IPS-18c (cell line): ENCODE measurements at regions not wholly inside any gene's neighbourhood (a gene's known extent, or its start where the extent isn't known, plus 50 kb on each side); places are given as distances from the start of the nearest gene placed in this dataset.
"Not testable (repeated sequence)": the region's sequence is repeated elsewhere in the genome, so short reads cannot be mapped to it uniquely, and the experiment has no call there.

Source experiments
- H3K4me3 ChIP-seq: 2 replicates; pipeline ENCODE4 v1.7.0; 2013; ENCODE audit warnings: low read depth, mild to moderate bottlenecking, low read length, moderate library complexity; ENCODE audit not compliant: insufficient read depth
- H3K9me3 ChIP-seq: one replicate; pipeline ENCODE4 v1.6.1; 2013; ENCODE audit warnings: mild to moderate bottlenecking, low read length, moderate library complexity; ENCODE audit not compliant: control insufficient read depth, insufficient read depth

GRCh38 chr12:124469193-124469888 lies 98.1 kb downstream of the NCOR2 start:
- Histone ChIP-seq H3K9me3 (peaks cover 10% of the 10 kb centered on the region), H3K4me3 (no peak overlapping the region)

- not testable (repeated sequence) for H3K9me3 ChIP-seq, H3K4me3 ChIP-seq
Measured at GRCh38 chr12:124467549-124467948, 99.9 kb downstream of the NCOR2 start.

- H3K4me3 ChIP-seq: no peak overlapping the region
- H3K9me3 ChIP-seq: peaks cover 4% of the 10 kb centered on the region
Measured at GRCh38 chr12:124466216-124467128, 100.9 kb downstream of the NCOR2 start.

GRCh38 chr12:124465473-124465872 lies 101.9 kb downstream of the NCOR2 start:
- Histone ChIP-seq H3K4me3 (no peak overlapping the region), H3K9me3 (peaks cover 4% of the 10 kb centered on the region)

GRCh38 chr12:124464830-124465229 lies 102.6 kb downstream of the NCOR2 start:
- Histone ChIP-seq H3K4me3 (no peak overlapping the region), H3K9me3 (peaks cover 4% of the 10 kb centered on the region)

- Histone ChIP-seq H3K9me3 (peaks cover 4% of the 10 kb centered on the region), H3K4me3 (no peak overlapping the region)
Measured at GRCh38 chr12:124464062-124464461, 103.3 kb downstream of the NCOR2 start.

GRCh38 chr12:124463341-124463921 lies 104.0 kb downstream of the NCOR2 start:
- no peak overlapping the region for H3K4me3 ChIP-seq

GRCh38 chr12:124462750-124463149 lies 104.7 kb downstream of the NCOR2 start:
- Histone ChIP-seq H3K4me3 (no peak overlapping the region), H3K9me3 (peaks cover 4% of the 10 kb centered on the region)

More at GRCh38 chr12:124463341-124463921, 104.0 kb downstream of the NCOR2 start:
- peaks cover 4% of the 10 kb centered on the region for H3K9me3 ChIP-seq

GRCh38 chr12:124461851-124462623 lies 105.4 kb downstream of the NCOR2 start:
- no peak overlapping the region for H3K4me3 ChIP-seq
- peaks cover 4% of the 10 kb centered on the region for H3K9me3 ChIP-seq

GRCh38 chr12:124461241-124461673 lies 106.2 kb downstream of the NCOR2 start:
- H3K4me3 ChIP-seq: no peak overlapping the region
- H3K9me3 ChIP-seq: peaks cover 4% of the 10 kb centered on the region

- H3K9me3 ChIP-seq: peaks cover 4% of the 10 kb centered on the region
- H3K4me3 ChIP-seq: no peak overlapping the region
Measured at GRCh38 chr12:124460771-124461170, 106.6 kb downstream of the NCOR2 start.

- Histone ChIP-seq H3K9me3 (peaks cover 4% of the 10 kb centered on the region), H3K4me3 (no peak overlapping the region)
Measured at GRCh38 chr12:124459852-124460645, 107.4 kb downstream of the NCOR2 start.

- Histone ChIP-seq H3K4me3 (no peak overlapping the region), H3K9me3 (no peaks in the 10 kb centered on the region)
Measured at GRCh38 chr12:124458992-124459851, 108.2 kb downstream of the NCOR2 start.

- no peak overlapping the region for H3K4me3 ChIP-seq
- H3K9me3 ChIP-seq: no peaks in the 10 kb centered on the region
Measured at GRCh38 chr12:124458220-124458991, 109.0 kb downstream of the NCOR2 start.
